GM12873 (cell line): ENCODE measurements at regions not wholly inside any gene's neighbourhood (a gene's known extent, or its start where the extent isn't known, plus 50 kb on each side); places are given as distances from the start of the nearest gene placed in this dataset.

Experiments
- CTCF ChIP-seq: IDR thresholded peaks from 2 replicates; pipeline ENCODE4 v1.5.1; 2012; ENCODE audit warnings: low read depth, mild to moderate bottlenecking, moderate library complexity, low read length, control low read depth; ENCODE audit not compliant: insufficient read depth; ENCODE audit errors: missing control alignments

GRCh38 chr9:1267141-1267570 is 217.0 kb downstream of the DMRT2 start:
- no peak for TF ChIP-seq CTCF

- no peak for TF ChIP-seq CTCF
Observed at GRCh38 chr9:1267581-1267980, 217.4 kb downstream of the DMRT2 start.

- no peak for TF ChIP-seq CTCF
Observed at GRCh38 chr9:1269533-1270315, 219.6 kb downstream of the DMRT2 start.

- TF ChIP-seq CTCF = no peak
Observed at GRCh38 chr9:1271367-1271766, 221.2 kb downstream of the DMRT2 start.

GRCh38 chr9:1271786-1272185 is 221.6 kb downstream of the DMRT2 start:
- TF ChIP-seq CTCF = no peak

GRCh38 chr9:1272488-1272887 is 222.3 kb downstream of the DMRT2 start:
- no peak for TF ChIP-seq CTCF

- no peak for TF ChIP-seq CTCF
Observed at GRCh38 chr9:1273859-1274258, 223.7 kb downstream of the DMRT2 start.

GRCh38 chr9:1274334-1274733 is 224.2 kb downstream of the DMRT2 start:
- TF ChIP-seq CTCF = no peak
